WTC11 (cell line): ENCODE measurements at regions not wholly inside any gene's neighbourhood (a gene's known extent, or its start where the extent isn't known, plus 50 kb on each side); places are given as distances from the start of the nearest gene placed in this dataset.

Experiments used
- ATAC-seq: fragments of 200-7000 bp; cut with Tn5 transposase; 2 replicates; pipeline ENCODE4 v1.10.0; 2021; ENCODE audit warnings: mild to moderate bottlenecking, moderate library complexity
- CTCF ChIA-PET: fragments of 300-600 bp; sonication (Branson Sonifier 250); formaldehyde crosslinking; loops from one replicate; lab custom pipeline; 2021; ENCODE audit warnings: antibody characterized with exemption; lab: Charles Lee
- POLR2A ChIA-PET: fragments of 350-600 bp; sonication (Branson Sonifier 250); formaldehyde crosslinking; loops from one replicate; lab custom pipeline; 2021; ENCODE audit warnings: antibody characterized with exemption; lab: Charles Lee
- DNase-seq: peaks from one replicate; pipeline ENCODE4 v3.0.0; 2021; ENCODE audit warnings: low spot score
- H3K27ac Mint-ChIP-seq: 2 replicates; pipeline ENCODE4 v1.8.0; 2021; ENCODE audit warnings: mixed read lengths
- H3K27me3 Mint-ChIP-seq: 2 replicates; pipeline ENCODE4 v1.8.0; 2021; ENCODE audit warnings: low read depth, mild to moderate bottlenecking, moderate library complexity, mixed read lengths
- H3K36me3 Mint-ChIP-seq: 2 replicates; pipeline ENCODE4 v1.8.0; 2021; ENCODE audit warnings: mixed read lengths
- H3K4me1 Mint-ChIP-seq: 2 replicates; pipeline ENCODE4 v1.8.0; 2022; ENCODE audit warnings: mixed read lengths
- H3K4me3 Mint-ChIP-seq: 2 replicates; pipeline ENCODE4 v1.8.0; 2021; ENCODE audit warnings: mild to moderate bottlenecking, moderate library complexity, mixed read lengths
- H3K9me3 Mint-ChIP-seq: 2 replicates; pipeline ENCODE4 v1.8.0; 2021; ENCODE audit warnings: mixed read lengths
- AFF4 ChIP-seq: sonication (generic); formaldehyde crosslinking; IDR thresholded peaks from 2 replicates; pipeline ENCODE4 v1.8.1; 2023; ENCODE audit warnings: mild to moderate bottlenecking, missing genetic modification reagents, borderline replicate concordance
- ATF2 ChIP-seq: sonication (generic); formaldehyde crosslinking; IDR thresholded peaks from 2 replicates; pipeline ENCODE4 v1.8.1; 2022; ENCODE audit warnings: low read depth, missing genetic modification reagents, borderline replicate concordance
- ETV6 ChIP-seq: sonication (generic); formaldehyde crosslinking; IDR thresholded peaks from 2 replicates; pipeline ENCODE4 v1.8.1; 2022; ENCODE audit warnings: mild to moderate bottlenecking, missing genetic modification reagents
- GTF2I ChIP-seq: fragments of 250-450 bp; sonication (Bioruptor Pico); conservative IDR thresholded peaks from 2 replicates; pipeline ENCODE4 v1.4.0; 2021; ENCODE audit warnings: mild to moderate bottlenecking
- JUN ChIP-seq: sonication (generic); formaldehyde crosslinking; IDR thresholded peaks from 2 replicates; pipeline ENCODE4 v1.8.0; 2023; ENCODE audit warnings: mild to moderate bottlenecking, missing genetic modification reagents
- SMAD3 ChIP-seq: sonication (generic); formaldehyde crosslinking; IDR thresholded peaks from 2 replicates; pipeline ENCODE4 v1.8.0; 2022; ENCODE audit warnings: missing genetic modification reagents, mild to moderate bottlenecking, borderline replicate concordance
- STAT6 ChIP-seq: sonication (generic); formaldehyde crosslinking; conservative IDR thresholded peaks from 2 replicates; pipeline ENCODE4 v1.8.1; 2023; ENCODE audit warnings: mild to moderate bottlenecking, low read depth, missing genetic modification reagents, moderate library complexity
- USF2 ChIP-seq: sonication (generic); formaldehyde crosslinking; IDR thresholded peaks from 2 replicates; pipeline ENCODE4 v1.8.1; 2023; ENCODE audit warnings: mild to moderate bottlenecking, missing genetic modification reagents, moderate library complexity
- ZNF281 ChIP-seq: sonication (generic); formaldehyde crosslinking; IDR thresholded peaks from 2 replicates; pipeline ENCODE4 v1.8.0; 2023; ENCODE audit warnings: mild to moderate bottlenecking, missing genetic modification reagents
- ZNF532 ChIP-seq: fragments of 250-450 bp; sonication (Bioruptor Pico); IDR thresholded peaks from 2 replicates; pipeline ENCODE4 v1.9.0; 2021; ENCODE audit warnings: mild to moderate bottlenecking, borderline replicate concordance
- TF ChIP-seq, protein P1 (sequence below): sonication (generic); formaldehyde crosslinking; IDR thresholded peaks from 2 replicates; pipeline ENCODE4 v1.8.1; 2023; ENCODE audit warnings: mild to moderate bottlenecking, moderate library complexity, missing genetic modification reagents

DNA sequence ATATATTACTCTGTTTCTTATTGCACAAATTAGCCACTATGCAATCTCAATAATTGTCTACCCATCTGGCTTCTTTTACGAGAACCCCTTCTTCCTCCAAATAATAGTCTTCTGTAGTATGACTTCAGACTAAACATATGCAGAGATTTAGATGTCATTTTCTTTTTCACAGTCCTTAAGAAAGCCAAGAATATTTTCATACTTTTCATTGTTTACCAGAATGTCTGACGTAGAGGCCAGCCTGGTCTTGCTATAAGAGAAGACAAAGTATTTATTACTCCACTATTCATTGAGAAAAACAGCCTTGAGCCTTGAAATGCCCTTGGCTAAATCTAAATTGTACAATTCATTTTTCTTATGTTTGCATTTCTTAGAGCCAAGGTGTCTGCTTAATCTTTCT, 714.9 kb upstream of the CXADR start (continued):
- TF ChIP-seq JUN (CRISPR knock-in tag): no peak
- TF ChIP-seq GTF2I (CRISPR knock-in tag): no peak
- no peak for TF ChIP-seq ATF2
- no peak for TF ChIP-seq ETV6
- TF ChIP-seq ZNF532 (CRISPR knock-in tag): no peak
- no peak for TF ChIP-seq USF2 (CRISPR knock-in tag)

DNA sequence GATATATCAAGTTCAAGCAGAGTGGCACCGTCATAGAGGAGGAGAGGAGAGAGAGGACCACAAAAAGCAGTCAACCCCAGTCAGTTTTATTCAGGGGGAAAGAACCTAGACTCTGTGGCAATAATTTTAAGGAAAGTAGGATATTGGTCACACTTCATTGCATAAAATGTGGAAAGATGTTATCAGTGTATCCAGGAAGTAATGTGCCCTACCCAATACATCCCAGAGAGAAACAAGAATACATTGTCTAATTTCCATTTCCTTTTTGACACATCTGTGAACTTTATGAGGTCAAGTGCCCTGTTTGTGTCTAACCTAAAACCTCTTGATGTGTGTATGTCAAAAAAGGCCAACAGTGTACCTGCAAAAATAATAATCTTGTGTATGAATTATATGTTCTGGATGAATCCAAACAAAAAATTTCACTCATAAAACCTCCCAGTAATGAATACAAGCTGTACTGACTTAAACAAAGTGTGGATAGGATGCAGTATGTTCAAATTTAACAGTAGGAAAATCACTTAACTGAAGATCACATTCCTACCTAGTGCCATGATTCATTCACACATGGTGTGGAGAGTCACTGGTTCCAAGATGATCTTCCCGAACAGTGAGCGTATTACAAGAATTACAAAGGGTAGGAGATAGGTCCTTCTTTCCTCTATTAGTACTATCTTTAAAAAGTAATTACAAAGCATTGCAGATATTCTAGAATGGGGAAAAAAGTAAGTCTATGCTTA, 712.1 kb upstream of the CXADR start:
- Mint-ChIP-seq H3K27me3 (no peaks in the 10 kb centered on the region; the same call in 1 of the 2 replicates), H3K4me1 (peaks cover 16% of the 10 kb centered on the region), H3K9me3 (peaks cover 20% of the 10 kb centered on the region), H3K36me3 (peaks cover 13% of the 10 kb centered on the region), H3K27ac (no peak overlapping the region), H3K4me3 (no peak overlapping the region)
- ATAC-seq (no peak), DNase-seq (no peak)
- ChIA-PET CTCF (no interaction called here), POLR2A (no interaction called here)
- TF ChIP-seq, protein P1, sequence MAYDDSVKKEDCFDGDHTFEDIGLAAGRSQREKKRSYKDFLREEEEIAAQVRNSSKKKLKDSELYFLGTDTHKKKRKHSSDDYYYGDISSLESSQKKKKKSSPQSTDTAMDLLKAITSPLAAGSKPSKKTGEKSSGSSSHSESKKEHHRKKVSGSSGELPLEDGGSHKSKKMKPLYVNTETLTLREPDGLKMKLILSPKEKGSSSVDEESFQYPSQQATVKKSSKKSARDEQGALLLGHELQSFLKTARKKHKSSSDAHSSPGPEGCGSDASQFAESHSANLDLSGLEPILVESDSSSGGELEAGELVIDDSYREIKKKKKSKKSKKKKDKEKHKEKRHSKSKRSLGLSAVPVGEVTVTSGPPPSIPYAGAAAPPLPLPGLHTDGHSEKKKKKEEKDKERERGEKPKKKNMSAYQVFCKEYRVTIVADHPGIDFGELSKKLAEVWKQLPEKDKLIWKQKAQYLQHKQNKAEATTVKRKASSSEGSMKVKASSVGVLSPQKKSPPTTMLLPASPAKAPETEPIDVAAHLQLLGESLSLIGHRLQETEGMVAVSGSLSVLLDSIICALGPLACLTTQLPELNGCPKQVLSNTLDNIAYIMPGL: no peak
- no peak for TF ChIP-seq ZNF281 (CRISPR knock-in tag)
- TF ChIP-seq SMAD3 (CRISPR knock-in tag): no peak
- TF ChIP-seq STAT6 (CRISPR knock-in tag): no peak
- no peak for TF ChIP-seq AFF4 (CRISPR knock-in tag)
- TF ChIP-seq ATF2: no peak
